ENCODE measurements at regions not wholly inside any gene's neighbourhood (a gene's known extent, or its start where the extent isn't known, plus 50 kb on each side); places are given as distances from the start of the nearest gene placed in this dataset.

DNA sequence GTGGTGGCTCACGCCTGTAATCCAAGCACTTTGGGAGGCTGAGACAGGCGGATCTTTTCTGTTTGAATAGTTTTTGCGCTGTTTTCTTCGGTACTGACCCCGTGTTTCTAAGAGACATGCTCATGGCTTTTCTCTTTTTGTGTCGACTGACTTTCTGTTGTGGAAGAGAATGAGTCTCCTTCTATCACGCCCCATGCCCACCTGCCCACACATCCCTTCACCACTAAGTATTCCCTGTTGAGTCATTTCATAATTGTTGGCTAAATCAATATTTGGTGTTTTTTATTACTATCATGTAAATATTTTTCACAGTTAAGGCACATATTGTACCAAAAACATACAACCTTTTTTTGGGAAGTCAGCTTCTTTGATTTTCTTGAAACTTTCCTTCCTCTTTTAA is 198.8 kb upstream of the TWIST2 start:
- ChIA-PET CTCF (no interaction called here), POLR2A (no interaction called here)
- TF ChIP-seq, protein P1, sequence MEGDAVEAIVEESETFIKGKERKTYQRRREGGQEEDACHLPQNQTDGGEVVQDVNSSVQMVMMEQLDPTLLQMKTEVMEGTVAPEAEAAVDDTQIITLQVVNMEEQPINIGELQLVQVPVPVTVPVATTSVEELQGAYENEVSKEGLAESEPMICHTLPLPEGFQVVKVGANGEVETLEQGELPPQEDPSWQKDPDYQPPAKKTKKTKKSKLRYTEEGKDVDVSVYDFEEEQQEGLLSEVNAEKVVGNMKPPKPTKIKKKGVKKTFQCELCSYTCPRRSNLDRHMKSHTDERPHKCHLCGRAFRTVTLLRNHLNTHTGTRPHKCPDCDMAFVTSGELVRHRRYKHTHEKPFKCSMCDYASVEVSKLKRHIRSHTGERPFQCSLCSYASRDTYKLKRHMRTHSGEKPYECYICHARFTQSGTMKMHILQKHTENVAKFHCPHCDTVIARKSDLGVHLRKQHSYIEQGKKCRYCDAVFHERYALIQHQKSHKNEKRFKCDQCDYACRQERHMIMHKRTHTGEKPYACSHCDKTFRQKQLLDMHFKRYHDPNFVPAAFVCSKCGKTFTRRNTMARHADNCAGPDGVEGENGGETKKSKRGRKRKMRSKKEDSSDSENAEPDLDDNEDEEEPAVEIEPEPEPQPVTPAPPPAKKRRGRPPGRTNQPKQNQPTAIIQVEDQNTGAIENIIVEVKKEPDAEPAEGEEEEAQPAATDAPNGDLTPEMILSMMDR (IDR thresholded peaks at IDR 0.05; ENCODE audit: insufficient read depth, low read length, missing control alignments), result no peak
- no peak for DNase-seq (ENCODE audit: low read depth, low spot score)
- H3K4me3 ChIP-seq (ENCODE audit: low read depth, low read length), result no peak overlapping the region

GRCh38 chr2:238649936-238650518 is 197.9 kb upstream of the TWIST2 start:
- CTCF ChIA-PET, result no interaction called here
- DNase-seq (ENCODE audit: low read depth, low spot score), result no peak

DNA sequence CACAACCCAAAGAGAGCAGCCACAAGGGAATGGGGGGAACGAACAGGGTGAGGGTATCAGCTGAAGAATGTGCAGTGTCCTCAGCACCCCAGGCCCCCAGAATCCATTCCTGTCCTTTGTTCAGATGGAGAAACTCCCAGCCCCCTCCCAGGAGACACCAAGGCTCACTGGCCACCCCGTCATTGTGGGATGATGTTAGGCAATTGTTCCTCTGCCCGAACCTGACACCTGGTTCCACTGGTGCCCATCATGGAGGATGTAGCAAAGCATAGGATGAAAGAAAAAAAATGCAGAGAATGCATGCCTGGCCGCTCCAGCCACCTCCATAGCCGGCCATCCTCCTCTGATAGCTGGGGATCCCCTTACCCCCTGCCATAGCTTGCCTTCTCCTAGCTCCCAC is 197.3 kb upstream of the TWIST2 start:
- no peak overlapping the region for H3K4me3 ChIP-seq (ENCODE audit: low read depth, low read length)
- TF ChIP-seq, protein P1 (IDR thresholded peaks at IDR 0.05; ENCODE audit: insufficient read depth, low read length, missing control alignments), result no peak
- CTCF ChIA-PET, result no interaction called here
- DNase-seq (ENCODE audit: low read depth, low spot score), result no peak
- POLR2A ChIA-PET, result no interaction called here

More at GRCh38 chr2:238649936-238650518, 197.9 kb upstream of the TWIST2 start:
- POLR2A ChIA-PET, result no interaction called here
- H3K4me3 ChIP-seq (ENCODE audit: low read depth, low read length), result no peak overlapping the region
- TF ChIP-seq, protein P1 (IDR thresholded peaks at IDR 0.05; ENCODE audit: insufficient read depth, low read length, missing control alignments), result no peak

- TF ChIP-seq, protein P1 (IDR thresholded peaks at IDR 0.05; ENCODE audit: insufficient read depth, low read length, missing control alignments), result no peak
- no peak overlapping the region for H3K4me3 ChIP-seq (ENCODE audit: low read depth, low read length)
- ChIA-PET POLR2A (no interaction called here), CTCF (no interaction called here)
- no peak for DNase-seq (ENCODE audit: low read depth, low spot score)
These were observed 196.4 kb upstream of the TWIST2 start for GRCh38 chr2:238651306-238652052.

DNA sequence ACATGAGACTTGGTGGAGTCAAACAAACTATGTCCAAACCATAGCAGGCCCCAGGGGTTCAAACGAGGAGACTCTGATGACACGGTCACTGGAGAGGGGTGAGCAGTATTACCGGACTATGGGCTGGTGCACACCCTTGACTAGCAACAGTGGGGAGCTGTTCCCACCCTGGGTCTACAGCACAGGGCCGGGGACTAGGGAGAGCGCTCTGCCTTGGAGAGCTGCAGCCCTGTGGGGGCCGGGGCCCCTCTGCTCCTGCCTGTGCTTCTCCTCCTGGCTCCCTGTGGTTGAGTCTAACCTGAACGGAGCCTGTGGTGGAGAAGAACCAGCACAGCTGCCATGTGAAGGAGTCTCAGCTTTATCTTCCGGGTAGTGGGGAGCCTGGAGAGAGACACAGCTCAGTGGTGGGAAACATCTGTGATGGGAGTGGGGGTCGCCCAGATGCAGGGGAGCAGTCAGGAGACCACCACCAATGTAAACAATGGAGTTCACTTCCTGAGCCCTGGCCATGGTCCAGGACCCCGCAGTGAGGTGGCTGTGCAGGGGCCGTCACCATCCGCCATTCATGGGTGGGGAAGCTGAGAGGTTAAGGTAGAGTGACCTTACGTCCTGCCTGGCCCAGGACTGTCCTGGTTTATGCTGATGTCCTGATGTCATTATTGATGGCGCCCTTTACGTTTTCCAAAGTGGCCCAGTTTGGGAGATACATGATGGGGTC is 195.7 kb upstream of the TWIST2 start:
- ChIA-PET POLR2A (no interaction called here), CTCF (no interaction called here)

GRCh38 chr2:238652771-238653157 is 195.1 kb upstream of the TWIST2 start:
- no peak for DNase-seq (ENCODE audit: low read depth, low spot score)
- H3K4me3 ChIP-seq (ENCODE audit: low read depth, low read length), result no peak overlapping the region
- ChIA-PET POLR2A (no interaction called here), CTCF (no interaction called here)
- TF ChIP-seq, protein P1 (IDR thresholded peaks at IDR 0.05; ENCODE audit: insufficient read depth, low read length, missing control alignments), result no peak

More for the DNA sequence above, 195.7 kb upstream of the TWIST2 start:
- TF ChIP-seq, protein P1 (IDR thresholded peaks at IDR 0.05; ENCODE audit: insufficient read depth, low read length, missing control alignments), result no peak
- H3K4me3 ChIP-seq (ENCODE audit: low read depth, low read length), result no peak overlapping the region
- no peak for DNase-seq (ENCODE audit: low read depth, low spot score)
